ENCODE measurements at regions not wholly inside any gene's neighbourhood (a gene's known extent, or its start where the extent isn't known, plus 50 kb on each side); places are given as distances from the start of the nearest gene placed in this dataset.

GRCh38 chr18:39421276-39421675 is 1855.7 kb upstream of the CELF4 start:
- no peaks in the 10 kb centered on the region for H3K27me3 ChIP-seq (ENCODE audit: control insufficient read depth, low read length)
- TF ChIP-seq CTCF (IDR thresholded peaks at IDR 0.05; ENCODE audit: low read depth, low read length, poor library complexity, severe bottlenecking): no peak
- TF ChIP-seq EZH2phosphoT487 (IDR thresholded peaks at IDR 0.05; ENCODE audit: borderline replicate concordance, low read length): no peak
- no peaks in the 10 kb centered on the region for H4K20me1 ChIP-seq (ENCODE audit: control insufficient read depth, insufficient read depth, low read depth, low read length)
- H3K9me2 ChIP-seq (replicated peaks; ENCODE audit: control insufficient read depth, low read length): no peaks in the 10 kb centered on the region
- H3K4me2 ChIP-seq (ENCODE audit: low read length): no peak overlapping the region
- no peaks in the 10 kb centered on the region for H3K4me1 ChIP-seq (ENCODE audit: control insufficient read depth, low read length)
- no peaks in the 10 kb centered on the region for H3K9me3 ChIP-seq (ENCODE audit: control insufficient read depth, insufficient read depth, low read length)
- no peaks in the 10 kb centered on the region for H3K36me3 ChIP-seq (ENCODE audit: control insufficient read depth, low read length)
- no peak overlapping the region for H3K27ac ChIP-seq (ENCODE audit: low read depth, low read length)
- H3K79me2 ChIP-seq (ENCODE audit: control insufficient read depth, low read length): no peaks in the 10 kb centered on the region
- no peak overlapping the region for H3K4me3 ChIP-seq (ENCODE audit: low read length)
- H3F3A ChIP-seq (ENCODE audit: control insufficient read depth, insufficient read depth): no peaks in the 10 kb centered on the region

GRCh38 chr18:39419315-39419714 is 1853.7 kb upstream of the CELF4 start:
- Histone ChIP-seq H3K4me1 (ENCODE audit: control insufficient read depth, low read length) (no peaks in the 10 kb centered on the region), H3K27ac (ENCODE audit: low read depth, low read length) (no peak overlapping the region), H3K27me3 (ENCODE audit: control insufficient read depth, low read length) (no peaks in the 10 kb centered on the region), H3K9me3 (ENCODE audit: control insufficient read depth, insufficient read depth, low read length) (no peaks in the 10 kb centered on the region), H4K20me1 (ENCODE audit: control insufficient read depth, insufficient read depth, low read depth, low read length) (no peaks in the 10 kb centered on the region), H3K4me3 (ENCODE audit: low read length) (no peak overlapping the region), H3K4me2 (ENCODE audit: low read length) (no peak overlapping the region), H3K79me2 (ENCODE audit: control insufficient read depth, low read length) (no peaks in the 10 kb centered on the region), H3K36me3 (ENCODE audit: control insufficient read depth, low read length) (no peaks in the 10 kb centered on the region), H3K9me2 (replicated peaks; ENCODE audit: control insufficient read depth, low read length) (no peaks in the 10 kb centered on the region), H3F3A (ENCODE audit: control insufficient read depth, insufficient read depth) (no peaks in the 10 kb centered on the region)
- no peak for TF ChIP-seq CTCF (IDR thresholded peaks at IDR 0.05; ENCODE audit: low read depth, low read length, poor library complexity, severe bottlenecking)
- no peak for TF ChIP-seq EZH2phosphoT487 (IDR thresholded peaks at IDR 0.05; ENCODE audit: borderline replicate concordance, low read length)

- no peaks in the 10 kb centered on the region for H3K9me3 ChIP-seq (ENCODE audit: control insufficient read depth, insufficient read depth, low read length)
- no peaks in the 10 kb centered on the region for H3K27me3 ChIP-seq (ENCODE audit: control insufficient read depth, low read length)
- no peak for TF ChIP-seq EZH2phosphoT487 (IDR thresholded peaks at IDR 0.05; ENCODE audit: borderline replicate concordance, low read length)
- no peak for TF ChIP-seq CTCF (IDR thresholded peaks at IDR 0.05; ENCODE audit: low read depth, low read length, poor library complexity, severe bottlenecking)
- H3K27ac ChIP-seq (ENCODE audit: low read depth, low read length): no peak overlapping the region
- no peaks in the 10 kb centered on the region for H4K20me1 ChIP-seq (ENCODE audit: control insufficient read depth, insufficient read depth, low read depth, low read length)
- H3K9me2 ChIP-seq (replicated peaks; ENCODE audit: control insufficient read depth, low read length): no peaks in the 10 kb centered on the region
- H3K79me2 ChIP-seq (ENCODE audit: control insufficient read depth, low read length): no peaks in the 10 kb centered on the region
- H3K4me2 ChIP-seq (ENCODE audit: low read length): no peak overlapping the region
- H3K4me1 ChIP-seq (ENCODE audit: control insufficient read depth, low read length): no peaks in the 10 kb centered on the region
- no peaks in the 10 kb centered on the region for H3K36me3 ChIP-seq (ENCODE audit: control insufficient read depth, low read length)
- no peak overlapping the region for H3K4me3 ChIP-seq (ENCODE audit: low read length)
- H3F3A ChIP-seq (ENCODE audit: control insufficient read depth, insufficient read depth): no peaks in the 10 kb centered on the region
Observed at GRCh38 chr18:39415471-39415870, 1849.9 kb upstream of the CELF4 start.

All from DOHH2 (cell line).